SK-N-SH treated with all-trans-retinoic acid at 6 μM for 48 hours (cell line): ENCODE measurements at regions not wholly inside any gene's neighbourhood (a gene's known extent, or its start where the extent isn't known, plus 50 kb on each side); places are given as distances from the start of the nearest gene placed in this dataset.

Source experiments
- ATAC-seq: fragments of 200-7000 bp; cut with Tn5 transposase; 3 replicates; pipeline ENCODE4 v1.9.1; 2020; ENCODE audit warnings: mild to moderate bottlenecking, moderate library complexity
- ARNTL ChIP-seq: fragments of 450-650 bp; formaldehyde crosslinking; IDR thresholded peaks from 2 replicates; pipeline ENCODE4 v1.5.0; 2020; ENCODE audit warnings: low read depth, mild to moderate bottlenecking, moderate library complexity, borderline replicate concordance
- BACH2 ChIP-seq: fragments of 250-450 bp; sonication (Bioruptor Pico); IDR thresholded peaks from 2 replicates; pipeline ENCODE4 v1.9.0; 2021; ENCODE audit warnings: mild to moderate bottlenecking, borderline replicate concordance
- CSDC2 ChIP-seq: fragments of 250-450 bp; sonication (Bioruptor Pico); IDR thresholded peaks from 2 replicates; pipeline ENCODE4 v1.5.0; 2020; ENCODE audit warnings: mild to moderate bottlenecking, moderate library complexity
- ESRRG ChIP-seq: fragments of 250-450 bp; sonication (Bioruptor Pico); IDR thresholded peaks from 2 replicates; pipeline ENCODE4 v1.6.1; 2021; ENCODE audit warnings: mild to moderate bottlenecking
- GLIS3 ChIP-seq: fragments of 250-450 bp; sonication (Bioruptor Pico); IDR thresholded peaks from 2 replicates; pipeline ENCODE4 v1.5.0; 2020; ENCODE audit warnings: mild to moderate bottlenecking, moderate library complexity
- ISL1 ChIP-seq: fragments of 250-450 bp; sonication (Bioruptor Pico); IDR thresholded peaks from 2 replicates; pipeline ENCODE4 v2.1.2; 2022; ENCODE audit warnings: mild to moderate bottlenecking, moderate library complexity
- PPARA ChIP-seq: fragments of 250-450 bp; sonication (Bioruptor Pico); IDR thresholded peaks from 2 replicates; pipeline ENCODE4 v1.5.0; 2020; ENCODE audit warnings: mild to moderate bottlenecking, borderline replicate concordance
- SNAI2 ChIP-seq: fragments of 250-450 bp; sonication (Bioruptor Pico); IDR thresholded peaks from 2 replicates; pipeline ENCODE4 v1.5.0; 2020; ENCODE audit warnings: mild to moderate bottlenecking, moderate library complexity
- TCF4 ChIP-seq: fragments of 250-450 bp; sonication (Bioruptor Pico); IDR thresholded peaks from 2 replicates; pipeline ENCODE4 v1.8.0; 2021; ENCODE audit warnings: mild to moderate bottlenecking, moderate library complexity, borderline replicate concordance
- TOX ChIP-seq: fragments of 250-450 bp; sonication (Bioruptor Pico); IDR thresholded peaks from 2 replicates; pipeline ENCODE4 v1.8.0; 2021; ENCODE audit warnings: mild to moderate bottlenecking, moderate library complexity, borderline replicate concordance
- ZC3H10 ChIP-seq: fragments of 250-450 bp; sonication (Bioruptor Pico); IDR thresholded peaks from 2 replicates; pipeline ENCODE4 v1.5.1; 2021; ENCODE audit warnings: mild to moderate bottlenecking, moderate library complexity
- ZFP3 ChIP-seq: fragments of 250-450 bp; sonication (Bioruptor Pico); IDR thresholded peaks from 2 replicates; pipeline ENCODE4 v1.5.0; 2020; ENCODE audit warnings: mild to moderate bottlenecking, moderate library complexity
- ZFP30 ChIP-seq: fragments of 450-650 bp; formaldehyde crosslinking; IDR thresholded peaks from 2 replicates; pipeline ENCODE4 v1.5.0; 2022; ENCODE audit warnings: mild to moderate bottlenecking, moderate library complexity
- ZNF565 ChIP-seq: fragments of 450-650 bp; formaldehyde crosslinking; conservative IDR thresholded peaks from 2 replicates; pipeline ENCODE4 v1.5.0; 2020; ENCODE audit warnings: low read depth, mild to moderate bottlenecking, moderate library complexity
- ZNF70 ChIP-seq: fragments of 450-650 bp; formaldehyde crosslinking; IDR thresholded peaks from 2 replicates; pipeline ENCODE4 v1.5.0; 2020; ENCODE audit warnings: mild to moderate bottlenecking, moderate library complexity
- ZNF8 ChIP-seq: fragments of 450-650 bp; formaldehyde crosslinking; IDR thresholded peaks from 2 replicates; pipeline ENCODE4 v1.5.0; 2020; ENCODE audit warnings: mild to moderate bottlenecking, moderate library complexity
- TF ChIP-seq, protein P1 (sequence below): fragments of 250-450 bp; sonication (Bioruptor Pico); IDR thresholded peaks from 2 replicates; pipeline ENCODE4 v1.5.0; 2020; ENCODE audit warnings: mild to moderate bottlenecking, moderate library complexity
- TF ChIP-seq, protein P2 (sequence below): fragments of 250-450 bp; sonication (Bioruptor Pico); IDR thresholded peaks from 2 replicates; pipeline ENCODE4 v1.5.1; 2020; ENCODE audit warnings: low read depth, mild to moderate bottlenecking, moderate library complexity
- TF ChIP-seq, protein P3 (sequence below): fragments of 250-450 bp; sonication (Bioruptor Pico); IDR thresholded peaks from 2 replicates; pipeline ENCODE4 v1.8.0; 2021; ENCODE audit warnings: low read depth, mild to moderate bottlenecking, moderate library complexity, borderline replicate concordance
- TF ChIP-seq, protein P4 (sequence below): fragments of 250-450 bp; sonication (Bioruptor Pico); IDR thresholded peaks from 2 replicates; pipeline ENCODE4 v1.8.0; 2020; ENCODE audit warnings: mild to moderate bottlenecking, moderate library complexity, borderline replicate concordance

DNA sequence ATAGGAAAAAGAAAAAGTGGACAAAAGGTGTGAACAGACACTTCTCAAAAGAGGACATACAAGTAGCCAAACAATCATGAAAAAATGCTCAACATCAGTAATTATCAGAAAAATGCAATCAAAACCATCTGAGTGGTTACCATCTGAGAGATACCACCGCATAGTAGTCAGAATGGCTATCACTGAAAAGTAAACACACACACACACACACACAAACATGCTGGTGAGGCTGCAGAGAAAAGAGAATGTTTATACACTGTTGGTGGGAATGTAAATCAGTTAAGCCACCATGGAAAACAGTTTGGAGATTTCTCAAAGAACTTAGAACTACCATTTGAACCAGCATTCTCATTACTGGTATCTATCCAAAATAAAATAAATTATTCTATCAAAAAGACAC is 145.7 kb downstream of the CYP26A1 start:
- no peak for TF ChIP-seq PPARA (CRISPR knock-in tag)
- TF ChIP-seq, protein P1, sequence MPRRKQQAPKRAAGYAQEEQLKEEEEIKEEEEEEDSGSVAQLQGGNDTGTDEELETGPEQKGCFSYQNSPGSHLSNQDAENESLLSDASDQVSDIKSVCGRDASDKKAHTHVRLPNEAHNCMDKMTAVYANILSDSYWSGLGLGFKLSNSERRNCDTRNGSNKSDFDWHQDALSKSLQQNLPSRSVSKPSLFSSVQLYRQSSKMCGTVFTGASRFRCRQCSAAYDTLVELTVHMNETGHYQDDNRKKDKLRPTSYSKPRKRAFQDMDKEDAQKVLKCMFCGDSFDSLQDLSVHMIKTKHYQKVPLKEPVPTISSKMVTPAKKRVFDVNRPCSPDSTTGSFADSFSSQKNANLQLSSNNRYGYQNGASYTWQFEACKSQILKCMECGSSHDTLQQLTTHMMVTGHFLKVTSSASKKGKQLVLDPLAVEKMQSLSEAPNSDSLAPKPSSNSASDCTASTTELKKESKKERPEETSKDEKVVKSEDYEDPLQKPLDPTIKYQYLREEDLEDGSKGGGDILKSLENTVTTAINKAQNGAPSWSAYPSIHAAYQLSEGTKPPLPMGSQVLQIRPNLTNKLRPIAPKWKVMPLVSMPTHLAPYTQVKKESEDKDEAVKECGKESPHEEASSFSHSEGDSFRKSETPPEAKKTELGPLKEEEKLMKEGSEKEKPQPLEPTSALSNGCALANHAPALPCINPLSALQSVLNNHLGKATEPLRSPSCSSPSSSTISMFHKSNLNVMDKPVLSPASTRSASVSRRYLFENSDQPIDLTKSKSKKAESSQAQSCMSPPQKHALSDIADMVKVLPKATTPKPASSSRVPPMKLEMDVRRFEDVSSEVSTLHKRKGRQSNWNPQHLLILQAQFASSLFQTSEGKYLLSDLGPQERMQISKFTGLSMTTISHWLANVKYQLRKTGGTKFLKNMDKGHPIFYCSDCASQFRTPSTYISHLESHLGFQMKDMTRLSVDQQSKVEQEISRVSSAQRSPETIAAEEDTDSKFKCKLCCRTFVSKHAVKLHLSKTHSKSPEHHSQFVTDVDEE (CRISPR knock-in tag): no peak
- no peak for TF ChIP-seq ISL1
- TF ChIP-seq, protein P2, sequence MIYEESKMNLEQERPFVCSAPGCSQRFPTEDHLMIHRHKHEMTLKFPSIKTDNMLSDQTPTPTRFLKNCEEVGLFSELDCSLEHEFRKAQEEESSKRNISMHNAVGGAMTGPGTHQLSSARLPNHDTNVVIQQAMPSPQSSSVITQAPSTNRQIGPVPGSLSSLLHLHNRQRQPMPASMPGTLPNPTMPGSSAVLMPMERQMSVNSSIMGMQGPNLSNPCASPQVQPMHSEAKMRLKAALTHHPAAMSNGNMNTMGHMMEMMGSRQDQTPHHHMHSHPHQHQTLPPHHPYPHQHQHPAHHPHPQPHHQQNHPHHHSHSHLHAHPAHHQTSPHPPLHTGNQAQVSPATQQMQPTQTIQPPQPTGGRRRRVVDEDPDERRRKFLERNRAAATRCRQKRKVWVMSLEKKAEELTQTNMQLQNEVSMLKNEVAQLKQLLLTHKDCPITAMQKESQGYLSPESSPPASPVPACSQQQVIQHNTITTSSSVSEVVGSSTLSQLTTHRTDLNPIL: no peak
- no peak for TF ChIP-seq TCF4 (CRISPR knock-in tag)
- TF ChIP-seq ZNF70: no peak
- no peak for TF ChIP-seq ARNTL (CRISPR knock-in tag)
- no peak for TF ChIP-seq ZNF8 (CRISPR knock-in tag)
- no peak for TF ChIP-seq GLIS3
- TF ChIP-seq, protein P3, sequence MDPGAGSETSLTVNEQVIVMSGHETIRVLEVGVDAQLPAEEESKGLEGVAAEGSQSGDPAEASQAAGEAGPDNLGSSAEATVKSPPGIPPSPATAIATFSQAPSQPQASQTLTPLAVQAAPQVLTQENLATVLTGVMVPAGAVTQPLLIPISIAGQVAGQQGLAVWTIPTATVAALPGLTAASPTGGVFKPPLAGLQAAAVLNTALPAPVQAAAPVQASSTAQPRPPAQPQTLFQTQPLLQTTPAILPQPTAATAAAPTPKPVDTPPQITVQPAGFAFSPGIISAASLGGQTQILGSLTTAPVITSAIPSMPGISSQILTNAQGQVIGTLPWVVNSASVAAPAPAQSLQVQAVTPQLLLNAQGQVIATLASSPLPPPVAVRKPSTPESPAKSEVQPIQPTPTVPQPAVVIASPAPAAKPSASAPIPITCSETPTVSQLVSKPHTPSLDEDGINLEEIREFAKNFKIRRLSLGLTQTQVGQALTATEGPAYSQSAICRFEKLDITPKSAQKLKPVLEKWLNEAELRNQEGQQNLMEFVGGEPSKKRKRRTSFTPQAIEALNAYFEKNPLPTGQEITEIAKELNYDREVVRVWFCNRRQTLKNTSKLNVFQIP (CRISPR knock-in tag): no peak
- TF ChIP-seq, protein P4, sequence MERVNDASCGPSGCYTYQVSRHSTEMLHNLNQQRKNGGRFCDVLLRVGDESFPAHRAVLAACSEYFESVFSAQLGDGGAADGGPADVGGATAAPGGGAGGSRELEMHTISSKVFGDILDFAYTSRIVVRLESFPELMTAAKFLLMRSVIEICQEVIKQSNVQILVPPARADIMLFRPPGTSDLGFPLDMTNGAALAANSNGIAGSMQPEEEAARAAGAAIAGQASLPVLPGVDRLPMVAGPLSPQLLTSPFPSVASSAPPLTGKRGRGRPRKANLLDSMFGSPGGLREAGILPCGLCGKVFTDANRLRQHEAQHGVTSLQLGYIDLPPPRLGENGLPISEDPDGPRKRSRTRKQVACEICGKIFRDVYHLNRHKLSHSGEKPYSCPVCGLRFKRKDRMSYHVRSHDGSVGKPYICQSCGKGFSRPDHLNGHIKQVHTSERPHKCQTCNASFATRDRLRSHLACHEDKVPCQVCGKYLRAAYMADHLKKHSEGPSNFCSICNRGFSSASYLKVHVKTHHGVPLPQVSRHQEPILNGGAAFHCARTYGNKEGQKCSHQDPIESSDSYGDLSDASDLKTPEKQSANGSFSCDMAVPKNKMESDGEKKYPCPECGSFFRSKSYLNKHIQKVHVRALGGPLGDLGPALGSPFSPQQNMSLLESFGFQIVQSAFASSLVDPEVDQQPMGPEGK (CRISPR knock-in tag): no peak
- no peak for TF ChIP-seq ZNF565
- no peak for TF ChIP-seq TOX
- TF ChIP-seq ZC3H10 (CRISPR knock-in tag): no peak
- no peak for TF ChIP-seq ZFP3
- TF ChIP-seq ESRRG (CRISPR knock-in tag): no peak
- TF ChIP-seq ZFP30 (CRISPR knock-in tag): no peak
- TF ChIP-seq SNAI2 (CRISPR knock-in tag): no peak
- no peak for TF ChIP-seq CSDC2 (CRISPR knock-in tag)
- no peak for ATAC-seq

DNA sequence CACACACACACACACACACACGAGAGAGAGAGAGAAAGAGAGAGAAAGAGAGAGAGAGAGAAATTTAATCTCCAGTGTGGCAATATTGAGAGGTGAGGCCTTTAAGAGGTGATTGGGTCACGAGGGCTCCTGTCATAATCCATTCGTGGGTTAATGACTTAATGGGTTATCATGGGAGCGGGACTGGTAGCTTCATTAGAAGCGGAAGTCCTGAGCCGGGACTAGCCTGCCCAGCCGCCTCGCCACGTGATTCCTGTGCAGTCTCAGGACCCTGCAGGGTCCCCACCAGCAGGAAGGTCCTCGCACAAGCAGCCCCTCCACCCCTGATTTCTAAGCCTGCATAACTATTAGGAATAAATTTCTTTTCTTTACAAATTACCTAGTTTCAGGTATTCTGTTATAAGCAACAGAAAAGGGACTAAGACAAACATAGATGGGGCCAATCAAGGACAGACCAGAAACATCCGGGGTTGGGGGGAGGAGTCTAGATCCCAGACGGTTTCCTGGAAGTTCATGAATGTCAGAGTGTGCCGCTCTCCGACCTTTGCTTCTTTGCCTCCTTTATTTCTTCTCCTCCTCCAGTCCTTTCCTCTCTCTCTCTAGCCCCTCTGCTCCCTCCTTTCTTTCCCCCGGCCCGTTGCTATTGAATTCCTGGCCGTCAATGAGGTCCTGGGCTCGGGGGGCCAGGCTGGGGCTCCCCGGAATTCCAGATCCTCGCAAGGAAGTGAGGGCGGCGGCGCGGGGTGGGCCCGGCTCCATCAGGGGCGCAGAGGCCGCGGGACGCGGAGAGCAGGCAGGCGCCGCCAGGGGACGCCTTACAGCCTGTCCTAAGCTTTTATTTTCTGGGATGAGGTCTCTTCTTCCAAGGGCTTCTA is 146.8 kb downstream of the CYP26A1 start:
- TF ChIP-seq ARNTL (CRISPR knock-in tag): no peak
- TF ChIP-seq, protein P3 (CRISPR knock-in tag): no peak
- TF ChIP-seq TCF4 (CRISPR knock-in tag): no peak
- no peak for TF ChIP-seq GLIS3
- TF ChIP-seq ISL1: no peak
- no peak for TF ChIP-seq TOX
- TF ChIP-seq, protein P1 (CRISPR knock-in tag): no peak
- no peak for TF ChIP-seq CSDC2 (CRISPR knock-in tag)
- no peak for TF ChIP-seq BACH2 (CRISPR knock-in tag)
- TF ChIP-seq, all 23 proteins: peak for 0
- ATAC-seq: no peak
